ENCODE measurements at regions not wholly inside any gene's neighbourhood (a gene's known extent, or its start where the extent isn't known, plus 50 kb on each side); places are given as distances from the start of the nearest gene placed in this dataset.

- DNase-seq, result no peak
Measured at GRCh38 chr11:95508219-95508890, 277.4 kb upstream of the SESN3 start.

- no peak for DNase-seq
Measured at GRCh38 chr11:95507794-95508193, 276.8 kb upstream of the SESN3 start.

- no peak for DNase-seq
Measured at GRCh38 chr11:95506777-95507176, 275.8 kb upstream of the SESN3 start.

GRCh38 chr11:95505927-95506426 lies 275.0 kb upstream of the SESN3 start:
- no peak for DNase-seq

GRCh38 chr11:95503047-95503446 lies 272.0 kb upstream of the SESN3 start:
- no peak for DNase-seq

- DNase-seq, result no peak
Measured at GRCh38 chr11:95502522-95502921, 271.5 kb upstream of the SESN3 start.

- DNase-seq, result no peak
Measured at GRCh38 chr11:95501761-95502266, 270.8 kb upstream of the SESN3 start.

- no peak for DNase-seq
Measured at GRCh38 chr11:95500466-95500865, 269.5 kb upstream of the SESN3 start.

GRCh38 chr11:95499516-95500135 lies 268.6 kb upstream of the SESN3 start:
- no peak for DNase-seq

GRCh38 chr11:95498722-95499425 lies 267.9 kb upstream of the SESN3 start:
- DNase-seq, result no peak

GRCh38 chr11:95496901-95497300 lies 265.9 kb upstream of the SESN3 start:
- DNase-seq, result no peak

- no peak for DNase-seq
Measured at GRCh38 chr11:95495706-95496105, 264.7 kb upstream of the SESN3 start.

GRCh38 chr11:95494856-95495255 lies 263.9 kb upstream of the SESN3 start:
- DNase-seq, result no peak

- DNase-seq, result no peak
Measured at GRCh38 chr11:95494167-95494566, 263.2 kb upstream of the SESN3 start.

GRCh38 chr11:95490625-95491024 lies 259.6 kb upstream of the SESN3 start:
- no peak for DNase-seq

GRCh38 chr11:95487938-95488337 lies 256.9 kb upstream of the SESN3 start:
- no peak for DNase-seq

- no peak for DNase-seq
Measured at GRCh38 chr11:95487391-95487790, 256.4 kb upstream of the SESN3 start.

GRCh38 chr11:95486979-95487378 lies 256.0 kb upstream of the SESN3 start:
- DNase-seq, result no peak

- no peak for DNase-seq
Measured at GRCh38 chr11:95486466-95486865, 255.5 kb upstream of the SESN3 start.

- DNase-seq, result no peak
Measured at GRCh38 chr11:95485115-95485900, 254.3 kb upstream of the SESN3 start.

- DNase-seq, result no peak
Measured at GRCh38 chr11:95483339-95483738, 252.3 kb upstream of the SESN3 start.

GRCh38 chr11:95478003-95478402 lies 247.0 kb upstream of the SESN3 start:
- no peak for DNase-seq

GRCh38 chr11:95469258-95469657 lies 238.3 kb upstream of the SESN3 start:
- no peak for DNase-seq

Measured in DMS153 (cell line).